Uterus (tissue), 2 donors: ENCODE measurements at regions not wholly inside any gene's neighbourhood (a gene's known extent, or its start where the extent isn't known, plus 50 kb on each side); places are given as distances from the start of the nearest gene placed in this dataset.

Source experiments
- POLR2A ChIP-seq, 2 donors: fragments of 450-650 bp; IDR thresholded peaks; one replicate each; pipeline ENCODE4 v1.6.1; 2016; ENCODE audit warnings: antibody characterized with exemption in 2 of 2, mild to moderate bottlenecking in 1 of 2, moderate library complexity in 1 of 2
- TF ChIP-seq, protein P1 (sequence below), 4 experiments: fragments of 200-600 bp in 2 of 4; fragments of 450-650 bp in 2 of 4; sonication (generic) in 2 of 4; IDR thresholded peaks; one replicate each; pipeline ENCODE4 v1.5.1; 2016 to 2019; ENCODE audit warnings: antibody characterized with exemption in 4 of 4, mild to moderate bottlenecking in 2 of 4, moderate library complexity in 1 of 4

- TF ChIP-seq, protein P1, sequence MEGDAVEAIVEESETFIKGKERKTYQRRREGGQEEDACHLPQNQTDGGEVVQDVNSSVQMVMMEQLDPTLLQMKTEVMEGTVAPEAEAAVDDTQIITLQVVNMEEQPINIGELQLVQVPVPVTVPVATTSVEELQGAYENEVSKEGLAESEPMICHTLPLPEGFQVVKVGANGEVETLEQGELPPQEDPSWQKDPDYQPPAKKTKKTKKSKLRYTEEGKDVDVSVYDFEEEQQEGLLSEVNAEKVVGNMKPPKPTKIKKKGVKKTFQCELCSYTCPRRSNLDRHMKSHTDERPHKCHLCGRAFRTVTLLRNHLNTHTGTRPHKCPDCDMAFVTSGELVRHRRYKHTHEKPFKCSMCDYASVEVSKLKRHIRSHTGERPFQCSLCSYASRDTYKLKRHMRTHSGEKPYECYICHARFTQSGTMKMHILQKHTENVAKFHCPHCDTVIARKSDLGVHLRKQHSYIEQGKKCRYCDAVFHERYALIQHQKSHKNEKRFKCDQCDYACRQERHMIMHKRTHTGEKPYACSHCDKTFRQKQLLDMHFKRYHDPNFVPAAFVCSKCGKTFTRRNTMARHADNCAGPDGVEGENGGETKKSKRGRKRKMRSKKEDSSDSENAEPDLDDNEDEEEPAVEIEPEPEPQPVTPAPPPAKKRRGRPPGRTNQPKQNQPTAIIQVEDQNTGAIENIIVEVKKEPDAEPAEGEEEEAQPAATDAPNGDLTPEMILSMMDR (IDR thresholded peaks at IDR 0.05) = no peak
- TF ChIP-seq POLR2A (IDR thresholded peaks at IDR 0.05) = no peak
These were observed 833.6 kb downstream of the FLRT2 start for GRCh38 chr14:86363576-86363975.
